Neural cell (in vitro differentiated cells): ENCODE measurements at regions not wholly inside any gene's neighbourhood (a gene's known extent, or its start where the extent isn't known, plus 50 kb on each side); places are given as distances from the start of the nearest gene placed in this dataset.

Source experiments
- H2AFZ ChIP-seq: fragments of 200-600, 300-800 bp; sonication (generic), shearing (Covaris generic); 2 replicates; pipeline ENCODE4 v1.6.0; 2014; ENCODE audit warnings: low read depth, mild to moderate bottlenecking, antibody characterized with exemption, low read length, moderate library complexity
- H3F3A ChIP-seq: fragments of 200-600 bp; shearing (Covaris generic); 2 replicates; pipeline ENCODE4 v1.6.1; 2016; ENCODE audit warnings: mild to moderate bottlenecking, moderate library complexity, mixed read lengths, antibody characterized with exemption, low read length; ENCODE audit not compliant: insufficient read depth, poor library complexity, severe bottlenecking
- H3K27ac ChIP-seq: fragments of 200-600, 300-800 bp; sonication (generic), shearing (Covaris generic); 2 replicates; pipeline ENCODE4 v1.5.1; 2014; ENCODE audit warnings: mild to moderate bottlenecking, low read length, moderate library complexity
- H3K27me3 ChIP-seq: fragments of 300-800, 200-600 bp; sonication (generic), shearing (Covaris generic); 2 replicates; pipeline ENCODE4 v1.6.0; 2014; ENCODE audit warnings: mild to moderate bottlenecking, low read depth, low read length, moderate library complexity; ENCODE audit not compliant: insufficient read depth
- H3K36me3 ChIP-seq: fragments of 300-800, 200-600 bp; sonication (generic), shearing (Covaris generic); 2 replicates; pipeline ENCODE4 v1.5.1; 2014; ENCODE audit warnings: mild to moderate bottlenecking, antibody characterized with exemption, low read length, moderate library complexity; ENCODE audit not compliant: insufficient read depth
- H3K4me2 ChIP-seq: fragments of 300-800, 200-600 bp; sonication (generic), shearing (Covaris generic); 2 replicates; pipeline ENCODE4 v1.6.0; 2014; ENCODE audit warnings: mild to moderate bottlenecking, low read length
- H3K4me3 ChIP-seq: fragments of 300-800, 200-600 bp; sonication (generic), shearing (Covaris generic); 2 replicates; pipeline ENCODE4 v1.5.1; 2014; ENCODE audit warnings: mild to moderate bottlenecking, low read length, moderate library complexity
- H3K79me2 ChIP-seq: fragments of 200-600 bp; shearing (Covaris generic); replicated peaks from 2 replicates; pipeline ENCODE4 v1.6.0; 2014; ENCODE audit warnings: mild to moderate bottlenecking, low read length, moderate library complexity; ENCODE audit not compliant: insufficient read depth
- H3K9ac ChIP-seq: fragments of 300-800, 200-600 bp; sonication (generic), shearing (Covaris generic); 2 replicates; pipeline ENCODE4 v1.6.1; 2016; ENCODE audit warnings: mild to moderate bottlenecking, low read length, mixed read lengths
- H3K9me2 ChIP-seq: fragments of 200-600 bp; shearing (Covaris generic); 2 replicates; pipeline ENCODE4 v1.6.1; 2016; ENCODE audit warnings: mild to moderate bottlenecking, low read length, mixed read lengths; ENCODE audit not compliant: insufficient read depth
- H3K9me3 ChIP-seq: fragments of 200-600, 300-800 bp; sonication (generic), shearing (Covaris generic); 2 replicates; pipeline ENCODE4 v1.6.1; 2016; ENCODE audit warnings: mild to moderate bottlenecking, mixed run types, low read length, moderate library complexity, mixed read lengths
- H4K20me1 ChIP-seq: fragments of 200-600 bp; shearing (Covaris generic); 2 replicates; pipeline ENCODE4 v1.6.1; 2016; ENCODE audit warnings: mild to moderate bottlenecking, mixed run types; ENCODE audit not compliant: insufficient read depth
- CTCF ChIP-seq: fragments of 450-650 bp; IDR thresholded peaks from 2 replicates; pipeline ENCODE4 v1.5.1; 2014; ENCODE audit warnings: antibody characterized with exemption, mild to moderate bottlenecking, moderate library complexity; ENCODE audit not compliant: poor library complexity, severe bottlenecking
- EP300 ChIP-seq: fragments of 450-650 bp; conservative IDR thresholded peaks from 2 replicates; pipeline ENCODE4 v1.6.1; 2014; ENCODE audit warnings: antibody characterized with exemption, mild to moderate bottlenecking, moderate library complexity; ENCODE audit not compliant: poor library complexity, severe bottlenecking
- EZH2 ChIP-seq: fragments of 200-600, 300-800 bp; shearing (Covaris generic), sonication (generic); IDR thresholded peaks from 2 replicates; pipeline ENCODE4 v1.6.1; 2014; ENCODE audit warnings: antibody characterized with exemption, low read length, borderline replicate concordance, mild to moderate bottlenecking; ENCODE audit not compliant: insufficient read depth, poor library complexity, severe bottlenecking
- MXI1 ChIP-seq: fragments of 450-650 bp; conservative IDR thresholded peaks from 2 replicates; pipeline ENCODE4 v1.6.1; 2014; ENCODE audit warnings: antibody characterized with exemption, mild to moderate bottlenecking; ENCODE audit not compliant: poor library complexity, severe bottlenecking
- POLR2AphosphoS5 ChIP-seq: IDR thresholded peaks from 2 replicates; pipeline ENCODE4 v1.6.1; 2012
- RAD21 ChIP-seq: fragments of 450-650 bp; conservative IDR thresholded peaks from 2 replicates; pipeline ENCODE4 v1.6.1; 2014; ENCODE audit warnings: antibody characterized with exemption, mild to moderate bottlenecking, moderate library complexity
- SMC3 ChIP-seq: fragments of 450-650 bp; conservative IDR thresholded peaks from 2 replicates; pipeline ENCODE4 v1.6.1; 2014; ENCODE audit warnings: antibody characterized with exemption, mild to moderate bottlenecking, moderate library complexity; ENCODE audit not compliant: poor library complexity
- TAF1 ChIP-seq: IDR thresholded peaks from 2 replicates; pipeline ENCODE4 v1.6.1; 2012; ENCODE audit warnings: low read depth
- TF ChIP-seq, protein P1 (sequence below): IDR thresholded peaks from 2 replicates; pipeline ENCODE4 v1.6.1; 2012; ENCODE audit warnings: borderline replicate concordance

- H3K79me2 ChIP-seq = no peaks in the 10 kb centered on the region
- no peaks in the 10 kb centered on the region for H3K9me3 ChIP-seq
- no peak overlapping the region for H3K4me2 ChIP-seq
- no peaks in the 10 kb centered on the region for H4K20me1 ChIP-seq
- H3K9me2 ChIP-seq = no peaks in the 10 kb centered on the region
- H3K27ac ChIP-seq = no peak overlapping the region
- H3K36me3 ChIP-seq = no peaks in the 10 kb centered on the region
- H3F3A ChIP-seq = no peaks in the 10 kb centered on the region
- H3K9ac ChIP-seq = no peak overlapping the region
- H2AFZ ChIP-seq = no peak overlapping the region
- H3K4me3 ChIP-seq = no peak overlapping the region
- no peaks in the 10 kb centered on the region for H3K27me3 ChIP-seq
- no peak for TF ChIP-seq SMC3
Measured at GRCh38 chr6:142534484-142534883, 232.7 kb downstream of the ADGRG6 start.

GRCh38 chr6:142537612-142538478 lies 236.0 kb downstream of the ADGRG6 start:
- no peak overlapping the region for H3K27ac ChIP-seq
- H3K4me2 ChIP-seq = no peak overlapping the region
- H3K9ac ChIP-seq = no peak overlapping the region
- H3K9me3 ChIP-seq = no peaks in the 10 kb centered on the region
- no peaks in the 10 kb centered on the region for H3K79me2 ChIP-seq
- H3K36me3 ChIP-seq = no peaks in the 10 kb centered on the region
- H3K9me2 ChIP-seq = no peaks in the 10 kb centered on the region
- no peaks in the 10 kb centered on the region for H4K20me1 ChIP-seq
- H2AFZ ChIP-seq = no peak overlapping the region
- H3K4me3 ChIP-seq = no peak overlapping the region
- H3F3A ChIP-seq = no peaks in the 10 kb centered on the region
- no peak for TF ChIP-seq SMC3
- TF ChIP-seq RAD21 = no peak
- TF ChIP-seq EZH2 = no peak
- TF ChIP-seq POLR2AphosphoS5 = no peak
- no peak for TF ChIP-seq TAF1
- no peak for TF ChIP-seq CTCF
- TF ChIP-seq EP300 = no peak
- TF ChIP-seq MXI1 = no peak
- TF ChIP-seq, protein P1, sequence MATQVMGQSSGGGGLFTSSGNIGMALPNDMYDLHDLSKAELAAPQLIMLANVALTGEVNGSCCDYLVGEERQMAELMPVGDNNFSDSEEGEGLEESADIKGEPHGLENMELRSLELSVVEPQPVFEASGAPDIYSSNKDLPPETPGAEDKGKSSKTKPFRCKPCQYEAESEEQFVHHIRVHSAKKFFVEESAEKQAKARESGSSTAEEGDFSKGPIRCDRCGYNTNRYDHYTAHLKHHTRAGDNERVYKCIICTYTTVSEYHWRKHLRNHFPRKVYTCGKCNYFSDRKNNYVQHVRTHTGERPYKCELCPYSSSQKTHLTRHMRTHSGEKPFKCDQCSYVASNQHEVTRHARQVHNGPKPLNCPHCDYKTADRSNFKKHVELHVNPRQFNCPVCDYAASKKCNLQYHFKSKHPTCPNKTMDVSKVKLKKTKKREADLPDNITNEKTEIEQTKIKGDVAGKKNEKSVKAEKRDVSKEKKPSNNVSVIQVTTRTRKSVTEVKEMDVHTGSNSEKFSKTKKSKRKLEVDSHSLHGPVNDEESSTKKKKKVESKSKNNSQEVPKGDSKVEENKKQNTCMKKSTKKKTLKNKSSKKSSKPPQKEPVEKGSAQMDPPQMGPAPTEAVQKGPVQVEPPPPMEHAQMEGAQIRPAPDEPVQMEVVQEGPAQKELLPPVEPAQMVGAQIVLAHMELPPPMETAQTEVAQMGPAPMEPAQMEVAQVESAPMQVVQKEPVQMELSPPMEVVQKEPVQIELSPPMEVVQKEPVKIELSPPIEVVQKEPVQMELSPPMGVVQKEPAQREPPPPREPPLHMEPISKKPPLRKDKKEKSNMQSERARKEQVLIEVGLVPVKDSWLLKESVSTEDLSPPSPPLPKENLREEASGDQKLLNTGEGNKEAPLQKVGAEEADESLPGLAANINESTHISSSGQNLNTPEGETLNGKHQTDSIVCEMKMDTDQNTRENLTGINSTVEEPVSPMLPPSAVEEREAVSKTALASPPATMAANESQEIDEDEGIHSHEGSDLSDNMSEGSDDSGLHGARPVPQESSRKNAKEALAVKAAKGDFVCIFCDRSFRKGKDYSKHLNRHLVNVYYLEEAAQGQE = no peak
- no peaks in the 10 kb centered on the region for H3K27me3 ChIP-seq
